MCF 10A (cell line): ENCODE measurements at regions not wholly inside any gene's neighbourhood (a gene's known extent, or its start where the extent isn't known, plus 50 kb on each side); places are given as distances from the start of the nearest gene placed in this dataset.

Experiments used
- BruUV-seq: library from RNA; stranded (reverse); fragments of 400-500 nt; replicated peaks from 2 replicates; lab custom pipeline; 2021; lab: Mats Ljungman, UMichigan
- CTCF ChIA-PET: fragments of 300-600 bp; sonication (Branson Sonifier 250); formaldehyde crosslinking; extraction: SDS; loops from one replicate; lab custom pipeline; 2021; ENCODE audit warnings: antibody characterized with exemption, inconsistent platforms; lab: Yijun Ruan, JAX
- POLR2A ChIA-PET: fragments of 300-600, 350-650 bp; sonication (Branson Sonifier 250); formaldehyde crosslinking; extraction: SDS; loops from one replicate; lab custom pipeline; 2020; ENCODE audit warnings: antibody characterized with exemption, inconsistent platforms; lab: Yijun Ruan, JAX
- DNase-seq: peaks from one replicate; pipeline ENCODE4 v3.0.0-alpha.2; 2018; ENCODE audit not compliant: unreplicated experiment
- H3K27ac Mint-ChIP-seq: one replicate; pipeline ENCODE4 v1.8.0; 2022; ENCODE audit warnings: mild to moderate bottlenecking, low read depth, mixed read lengths; ENCODE audit not compliant: unreplicated experiment
- H3K27me3 Mint-ChIP-seq: one replicate; pipeline ENCODE4 v1.8.0; 2022; ENCODE audit warnings: mixed read lengths; ENCODE audit not compliant: insufficient read depth, unreplicated experiment
- H3K36me3 Mint-ChIP-seq: one replicate; pipeline ENCODE4 v1.8.0; 2022; ENCODE audit warnings: mild to moderate bottlenecking, moderate library complexity, mixed read lengths; ENCODE audit not compliant: insufficient read depth, unreplicated experiment
- H3K4me1 Mint-ChIP-seq: one replicate; pipeline ENCODE4 v1.8.0; 2022; ENCODE audit warnings: mixed read lengths; ENCODE audit not compliant: insufficient read depth, unreplicated experiment
- H3K4me3 Mint-ChIP-seq: one replicate; pipeline ENCODE4 v1.8.0; 2022; ENCODE audit warnings: mild to moderate bottlenecking, moderate library complexity, mixed read lengths; ENCODE audit not compliant: unreplicated experiment
- H3K9me3 Mint-ChIP-seq: one replicate; pipeline ENCODE4 v1.8.0; 2022; ENCODE audit warnings: mixed read lengths; ENCODE audit not compliant: unreplicated experiment
- CTCF ChIP-seq: fragments of 200-600 bp; IDR thresholded peaks from one replicate; pipeline ENCODE4 v1.8.0; 2022; ENCODE audit warnings: antibody characterized with exemption, mild to moderate bottlenecking; ENCODE audit not compliant: unreplicated experiment
- intact Hi-C: fragments of 100-400 bp; cut with micrococcal nuclease; formaldehyde crosslinking; loops from 2 replicates; pipeline ENCODE4 v1.14.1; 2022

- DNase-seq, result no peak
- Mint-ChIP-seq H3K9me3 (no peaks in the 10 kb centered on the region), H3K4me3 (no peak overlapping the region), H3K4me1 (no peaks in the 10 kb centered on the region), H3K27ac (no peak overlapping the region), H3K36me3 (no peaks in the 10 kb centered on the region), H3K27me3 (no peaks in the 10 kb centered on the region)
- TF ChIP-seq CTCF, result no peak
- BruUV-seq, result no TSS peak
- intact Hi-C loops, result no loop called here
- ChIA-PET CTCF (interaction anchor here (0.6 to 0.7 kb wide), 2 partner anchors 1419 to 1529 kb away, joined by 3 read pairs; no protein-coding TSS in a partner anchor), POLR2A (interaction anchor here (0.7 kb wide), 1 partner anchor 19 kb away, joined by 4 read pairs; no protein-coding TSS in a partner anchor)
These were observed 317.2 kb downstream of the RWDD3 start for GRCh38 chr1:95551201-95551600.

DNA sequence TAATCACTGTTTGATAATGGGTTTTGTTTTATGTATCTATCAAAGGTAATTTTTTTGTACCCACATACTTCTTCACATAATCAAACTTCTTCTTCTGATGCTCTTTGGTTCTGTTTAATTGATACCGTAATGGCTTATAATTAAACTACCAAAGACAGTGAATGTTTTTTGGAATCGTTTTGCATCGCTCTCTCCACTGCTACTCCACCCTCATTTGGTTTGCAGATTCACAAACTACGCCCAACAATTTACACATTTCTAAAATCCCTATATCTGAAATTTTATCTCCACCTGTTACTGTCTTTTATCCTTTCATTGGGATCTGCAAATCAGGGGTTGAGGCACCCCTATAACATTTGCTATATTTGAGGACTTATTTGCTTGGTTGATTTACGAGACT is 319.6 kb downstream of the RWDD3 start:
- Mint-ChIP-seq H3K9me3 (peaks cover 11% of the 10 kb centered on the region), H3K4me3 (no peak overlapping the region), H3K4me1 (no peaks in the 10 kb centered on the region), H3K27ac (no peak overlapping the region), H3K27me3 (no peaks in the 10 kb centered on the region), H3K36me3 (no peaks in the 10 kb centered on the region)
- no TSS peak for BruUV-seq
- no peak for DNase-seq
- no peak for TF ChIP-seq CTCF
- CTCF ChIA-PET, result interaction anchor here (0.7 kb wide), 1 partner anchor 145 kb away, joined by 3 read pairs; no protein-coding TSS in a partner anchor
- POLR2A ChIA-PET, result no interaction called here
- intact Hi-C loops, result no loop called here

GRCh38 chr1:95554408-95554807 is 320.4 kb downstream of the RWDD3 start:
- no peak for TF ChIP-seq CTCF
- ChIA-PET CTCF (interaction anchor here (0.7 to 1.2 kb wide), 3 partner anchors 21 to 266 kb away, joined by 3 to 5 read pairs (median 3); no protein-coding TSS in a partner anchor), POLR2A (interaction anchor here (0.7 kb wide), 1 partner anchor 58 kb away, joined by 3 read pairs; no protein-coding TSS in a partner anchor)
- intact Hi-C loops, result no loop called here
- DNase-seq, result no peak
- Mint-ChIP-seq H3K4me3 (no peak overlapping the region), H3K36me3 (peaks cover 2% of the 10 kb centered on the region), H3K27ac (no peak overlapping the region), H3K27me3 (no peaks in the 10 kb centered on the region), H3K4me1 (no peaks in the 10 kb centered on the region), H3K9me3 (peaks cover 16% of the 10 kb centered on the region)
- no TSS peak for BruUV-seq

DNA sequence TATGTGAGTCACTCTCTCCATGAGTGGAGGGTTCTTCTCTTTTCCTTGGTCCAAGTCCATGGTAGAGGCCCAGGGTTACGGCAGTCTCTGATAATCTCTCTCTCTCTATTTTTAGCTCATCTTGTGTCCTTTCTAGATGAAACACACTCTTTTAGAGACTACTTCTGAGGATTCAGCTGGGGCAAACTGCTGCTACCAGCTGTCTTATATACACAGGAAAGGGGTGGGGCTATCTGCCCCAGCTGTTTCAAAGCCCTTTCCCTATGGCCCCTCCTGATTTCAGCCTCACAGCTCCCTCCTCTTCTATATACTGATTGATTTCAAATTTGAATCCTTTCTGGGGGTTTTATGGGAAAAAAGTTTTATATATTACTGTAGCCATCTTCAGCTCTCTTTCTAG is 324.8 kb downstream of the RWDD3 start:
- Mint-ChIP-seq H3K9me3 (peaks cover 16% of the 10 kb centered on the region), H3K27ac (no peak overlapping the region), H3K4me3 (no peak overlapping the region), H3K27me3 (no peaks in the 10 kb centered on the region), H3K36me3 (peaks cover 7% of the 10 kb centered on the region), H3K4me1 (no peaks in the 10 kb centered on the region)
- ChIA-PET POLR2A (no interaction called here), CTCF (interaction anchor here (1.0 kb wide), 1 partner anchor 13 kb away, joined by 3 read pairs; no protein-coding TSS in a partner anchor)
- intact Hi-C loops, result no loop called here
- no peak for TF ChIP-seq CTCF
- no peak for DNase-seq
- BruUV-seq, result no TSS peak
